Esophagus squamous epithelium (tissue), 4 donors: ENCODE measurements at regions not wholly inside any gene's neighbourhood (a gene's known extent, or its start where the extent isn't known, plus 50 kb on each side); places are given as distances from the start of the nearest gene placed in this dataset.

ENCODE experiments used
- POLR2A ChIP-seq, 4 donors: fragments of 450-650 bp; IDR thresholded peaks; one replicate each; pipeline ENCODE4 v1.6.1; 2017; ENCODE audit warnings: antibody characterized with exemption in 4 of 4, mild to moderate bottlenecking in 4 of 4, moderate library complexity in 3 of 4
- TF ChIP-seq, protein P1 (sequence below), 6 experiments: fragments of 450-650 bp in 4 of 6; fragments of 200-600 bp in 2 of 6; sonication (generic) in 2 of 6; IDR thresholded peaks; one replicate each; pipeline ENCODE4 v1.5.1; 2016 to 2019; ENCODE audit warnings: antibody characterized with exemption in 6 of 6, mild to moderate bottlenecking in 4 of 6, moderate library complexity in 4 of 6

DNA sequence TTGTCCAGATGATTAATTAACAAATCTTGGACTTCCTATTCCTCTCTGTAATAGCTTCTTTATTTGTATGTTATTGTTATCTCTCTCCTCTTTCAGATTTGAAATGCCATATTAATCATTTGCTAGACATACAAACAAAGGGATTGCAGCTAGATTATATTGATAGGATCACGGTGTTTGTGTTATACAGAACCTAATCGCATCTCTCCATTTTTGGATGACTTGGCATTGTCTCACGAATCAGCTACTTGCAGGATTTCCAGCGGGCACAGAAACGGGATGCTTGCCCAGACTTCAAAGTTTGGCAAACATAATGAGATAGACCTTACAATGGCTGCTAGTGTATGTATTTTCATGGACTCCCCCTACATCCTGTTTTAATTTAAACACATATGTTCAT is 368.1 kb downstream of the TLE4 start:
- TF ChIP-seq, protein P1, sequence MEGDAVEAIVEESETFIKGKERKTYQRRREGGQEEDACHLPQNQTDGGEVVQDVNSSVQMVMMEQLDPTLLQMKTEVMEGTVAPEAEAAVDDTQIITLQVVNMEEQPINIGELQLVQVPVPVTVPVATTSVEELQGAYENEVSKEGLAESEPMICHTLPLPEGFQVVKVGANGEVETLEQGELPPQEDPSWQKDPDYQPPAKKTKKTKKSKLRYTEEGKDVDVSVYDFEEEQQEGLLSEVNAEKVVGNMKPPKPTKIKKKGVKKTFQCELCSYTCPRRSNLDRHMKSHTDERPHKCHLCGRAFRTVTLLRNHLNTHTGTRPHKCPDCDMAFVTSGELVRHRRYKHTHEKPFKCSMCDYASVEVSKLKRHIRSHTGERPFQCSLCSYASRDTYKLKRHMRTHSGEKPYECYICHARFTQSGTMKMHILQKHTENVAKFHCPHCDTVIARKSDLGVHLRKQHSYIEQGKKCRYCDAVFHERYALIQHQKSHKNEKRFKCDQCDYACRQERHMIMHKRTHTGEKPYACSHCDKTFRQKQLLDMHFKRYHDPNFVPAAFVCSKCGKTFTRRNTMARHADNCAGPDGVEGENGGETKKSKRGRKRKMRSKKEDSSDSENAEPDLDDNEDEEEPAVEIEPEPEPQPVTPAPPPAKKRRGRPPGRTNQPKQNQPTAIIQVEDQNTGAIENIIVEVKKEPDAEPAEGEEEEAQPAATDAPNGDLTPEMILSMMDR (IDR thresholded peaks at IDR 0.05) = no peak
- TF ChIP-seq POLR2A (IDR thresholded peaks at IDR 0.05) = no peak
